GM21526 (cell line): ENCODE measurements at regions not wholly inside any gene's neighbourhood (a gene's known extent, or its start where the extent isn't known, plus 50 kb on each side); places are given as distances from the start of the nearest gene placed in this dataset.
"Not testable (repeated sequence)": the region's sequence is repeated elsewhere in the genome, so short reads cannot be mapped to it uniquely, and the experiment has no call there.

Source experiments
- ATAC-seq: cut with Tn5 transposase; IDR thresholded peaks from one replicate; pipeline ENCODE4 v1.9.1; 2021; ENCODE audit warnings: moderate library complexity; ENCODE audit not compliant: unreplicated experiment, low FRiP score

DNA sequence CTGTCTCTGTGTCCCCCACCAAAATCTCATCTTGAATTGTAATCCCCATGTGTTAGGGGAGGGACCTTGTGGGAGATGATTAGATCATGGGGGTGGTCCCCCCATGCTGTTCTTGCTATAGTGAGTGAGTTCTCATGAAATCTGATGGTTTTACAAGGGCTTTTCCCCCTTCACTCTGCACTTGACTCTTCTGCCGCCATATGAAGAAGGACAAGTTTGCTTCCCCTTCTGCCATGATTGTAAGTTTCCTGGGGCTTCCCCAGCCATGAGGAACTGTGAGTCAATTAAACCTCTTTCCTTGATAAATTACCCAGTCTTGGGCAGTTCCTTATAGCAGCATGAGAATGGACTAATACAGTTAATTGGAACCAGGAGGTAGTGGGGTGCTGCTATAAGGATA, 137.1 kb upstream of the RAB4A start:
- ATAC-seq, result no peak

- ATAC-seq, result not testable (repeated sequence)
Observed at GRCh38 chr1:229134381-229135217, 136.3 kb upstream of the RAB4A start.

- no peak for ATAC-seq
Observed at GRCh38 chr1:229135773-229136172, 135.1 kb upstream of the RAB4A start.

GRCh38 chr1:229136822-229137221, 134.1 kb upstream of the RAB4A start:
- no peak for ATAC-seq

DNA sequence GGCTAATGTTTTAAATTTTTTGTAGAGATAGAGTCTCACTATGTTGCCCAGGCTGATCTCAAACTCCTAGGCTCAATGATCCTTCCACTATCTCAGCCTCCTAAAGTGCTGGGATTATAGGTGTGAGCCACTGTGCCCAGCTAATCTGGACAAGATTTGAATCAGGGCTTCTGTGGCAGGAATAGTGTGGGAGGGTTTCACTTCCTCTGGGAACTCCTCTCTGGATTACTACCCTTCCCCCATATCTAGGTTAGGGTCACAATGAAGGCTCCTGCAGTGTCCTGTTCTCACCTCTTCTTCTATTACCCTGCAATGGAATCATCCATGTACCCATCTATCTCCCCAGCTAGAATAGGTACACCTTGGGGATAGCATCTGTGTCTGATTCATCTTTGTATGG, 133.6 kb upstream of the RAB4A start:
- no peak for ATAC-seq

- ATAC-seq, result no peak
Observed at GRCh38 chr1:229138058-229138457, 132.9 kb upstream of the RAB4A start.

DNA sequence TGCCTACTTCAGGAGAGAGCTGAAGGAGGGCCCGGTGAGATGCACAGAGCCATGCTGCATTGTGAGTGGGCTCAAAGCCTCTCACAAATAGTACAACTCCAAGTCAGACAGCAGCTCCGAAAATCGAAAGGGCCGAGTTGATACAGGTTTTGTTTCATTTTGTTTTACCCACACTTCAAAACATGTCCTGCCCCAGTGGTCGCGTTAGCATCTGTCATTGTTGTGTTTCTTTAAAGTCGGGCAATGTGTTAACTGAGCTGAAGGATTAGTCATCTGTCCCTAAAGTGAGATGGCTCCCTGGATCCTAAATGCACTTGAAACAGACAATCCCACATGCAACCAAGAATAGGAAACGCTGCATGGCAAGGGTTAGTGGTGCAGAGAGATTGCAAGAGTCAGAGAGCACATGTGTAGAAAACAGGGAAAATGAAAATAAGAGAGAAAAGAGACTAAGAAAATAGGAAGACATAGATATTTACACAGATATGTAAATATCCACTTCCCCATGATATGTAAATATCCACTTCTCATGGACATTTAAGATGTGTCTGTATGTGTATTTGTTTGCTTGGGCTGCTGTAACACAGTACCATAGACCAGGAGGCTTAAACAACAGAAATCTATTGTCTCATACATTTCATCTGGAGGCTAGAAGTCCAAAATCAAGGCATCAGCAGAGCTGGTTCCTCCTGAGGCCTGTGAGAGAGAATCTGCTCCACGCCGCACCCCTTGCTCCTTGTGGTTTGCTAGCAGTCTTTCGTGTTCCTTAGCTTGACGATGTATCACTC, 131.4 kb upstream of the RAB4A start:
- peak; percentile 78 for ATAC-seq

DNA sequence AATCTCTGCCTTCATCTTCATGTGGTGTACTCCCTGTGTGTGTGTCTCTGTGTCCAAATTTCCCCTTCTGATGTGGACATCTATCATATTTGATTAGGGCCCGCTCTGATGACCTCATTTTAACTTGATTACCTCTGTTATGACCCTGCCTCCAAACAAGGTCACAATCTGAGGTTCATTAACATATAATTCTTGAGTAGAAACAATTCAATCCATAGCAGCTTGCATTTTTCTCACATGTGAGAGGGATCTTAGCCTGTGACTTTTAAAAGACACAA, 130.9 kb upstream of the RAB4A start:
- ATAC-seq, result no peak

DNA sequence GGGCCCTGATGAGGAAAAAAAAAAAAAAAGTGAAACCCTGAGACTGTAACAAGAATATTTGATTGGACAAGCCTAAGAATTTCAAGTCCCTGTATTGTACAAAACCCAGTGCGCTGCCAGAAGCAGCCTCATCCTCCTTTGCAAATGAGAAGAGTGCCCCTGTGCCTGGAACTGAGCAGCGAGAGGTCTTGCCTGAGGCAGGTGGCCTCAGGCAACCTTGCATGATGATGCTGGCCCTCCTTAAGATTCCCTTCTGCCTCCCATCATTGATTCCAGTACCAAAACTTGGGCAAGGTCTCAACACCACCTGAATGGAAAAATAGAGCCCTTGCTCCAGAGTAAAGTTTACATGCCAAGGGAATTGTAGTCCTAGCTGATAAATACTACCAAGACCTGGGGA, 129.6 kb upstream of the RAB4A start:
- ATAC-seq, result no peak

DNA sequence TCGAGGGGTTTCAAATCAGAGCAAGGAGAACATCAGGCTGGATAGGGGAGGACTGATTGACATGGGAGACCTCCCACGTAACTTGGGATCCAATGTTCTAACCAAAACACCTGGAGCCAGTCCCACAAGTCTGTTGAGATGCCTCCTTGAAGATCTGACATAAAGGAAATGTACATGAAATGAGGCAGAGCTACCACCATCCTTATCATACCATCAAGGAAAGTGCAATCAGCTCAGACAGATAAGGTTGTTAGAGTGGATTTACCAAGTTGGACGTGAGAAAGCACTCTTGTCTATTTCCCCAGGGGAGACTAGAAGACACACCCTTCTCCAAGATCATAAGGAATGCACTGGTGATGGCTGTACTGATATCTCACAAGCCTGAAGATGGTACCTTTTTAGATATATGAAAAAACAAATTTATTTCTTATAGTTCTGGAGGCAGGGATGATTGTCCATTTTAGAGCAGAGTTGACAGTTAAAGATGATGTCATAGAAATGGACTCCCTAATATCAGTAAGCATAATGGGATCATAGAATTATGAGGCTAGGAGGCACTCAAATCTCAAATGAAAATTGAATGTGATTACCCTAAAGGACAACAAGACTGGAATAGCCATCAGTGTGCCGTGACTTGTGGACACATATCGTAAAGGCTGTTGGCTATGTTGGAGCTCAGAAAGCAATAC, 129.1 kb upstream of the RAB4A start:
- ATAC-seq, result no peak

DNA sequence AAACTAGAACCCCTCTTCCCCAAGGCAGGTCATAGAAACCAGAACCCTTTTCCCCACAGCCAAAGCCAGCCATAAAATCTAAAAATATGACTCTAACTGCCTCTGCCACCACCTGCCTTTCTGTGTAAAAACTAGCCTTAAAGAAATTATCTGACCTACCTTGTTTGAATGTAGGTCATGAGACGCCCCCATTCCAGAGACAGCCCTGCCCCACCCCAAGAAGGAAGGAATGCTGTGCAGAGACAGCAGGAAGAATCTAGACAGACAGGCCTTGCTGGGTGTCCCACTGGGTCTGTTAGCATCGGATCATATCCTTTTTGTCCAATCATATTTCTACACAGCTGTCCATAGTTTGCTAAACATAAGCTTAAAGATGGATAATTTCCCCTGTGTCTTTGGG, 128.4 kb upstream of the RAB4A start:
- no peak for ATAC-seq

GRCh38 chr1:229146647-229147046, 124.3 kb upstream of the RAB4A start:
- no peak for ATAC-seq

- no peak for ATAC-seq
Observed at GRCh38 chr1:229147072-229147471, 123.8 kb upstream of the RAB4A start.

GRCh38 chr1:229148041-229148671, 122.8 kb upstream of the RAB4A start:
- ATAC-seq, result no peak

- no peak for ATAC-seq
Observed at GRCh38 chr1:229148743-229149142, 122.2 kb upstream of the RAB4A start.

DNA sequence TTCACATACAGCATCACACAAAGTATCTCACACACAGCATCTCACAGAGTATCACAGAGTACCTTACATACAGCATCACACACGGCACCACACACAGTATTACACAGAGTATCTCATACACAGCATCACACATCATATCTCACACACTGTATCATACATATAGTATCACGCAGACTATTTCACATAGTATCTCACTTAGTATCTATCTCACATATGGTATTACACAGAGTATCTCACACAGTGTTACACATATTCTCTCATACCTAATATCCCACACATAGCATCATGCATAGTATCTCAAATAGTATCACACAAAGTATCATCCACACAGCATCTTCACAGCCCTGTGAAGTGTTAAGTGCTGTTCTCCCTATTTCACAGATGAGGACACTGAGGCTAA, 121.5 kb upstream of the RAB4A start:
- ATAC-seq, result no peak

- ATAC-seq, result no peak
Observed at GRCh38 chr1:229150518-229150917, 120.4 kb upstream of the RAB4A start.

GRCh38 chr1:229151412-229151811, 119.5 kb upstream of the RAB4A start:
- ATAC-seq, result not testable (repeated sequence)

DNA sequence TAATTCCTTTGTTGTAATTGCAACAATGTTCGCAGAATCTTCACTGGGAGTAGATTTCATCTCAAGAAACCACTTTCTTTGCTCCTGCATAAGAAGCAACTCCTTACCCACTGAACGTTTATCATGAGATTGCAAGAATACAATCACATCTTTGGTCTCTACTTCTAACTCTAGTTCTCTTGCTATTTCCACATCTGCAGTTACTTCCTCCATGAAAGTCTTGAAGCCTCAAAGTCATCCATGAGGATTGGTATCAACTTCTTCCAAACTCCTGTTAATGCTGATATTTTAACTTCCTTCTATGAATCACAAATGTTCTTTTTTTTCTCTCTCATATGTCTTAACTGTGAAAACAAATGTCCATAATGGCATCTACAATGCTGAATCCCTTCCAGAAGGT, 118.6 kb upstream of the RAB4A start:
- no peak for ATAC-seq

DNA sequence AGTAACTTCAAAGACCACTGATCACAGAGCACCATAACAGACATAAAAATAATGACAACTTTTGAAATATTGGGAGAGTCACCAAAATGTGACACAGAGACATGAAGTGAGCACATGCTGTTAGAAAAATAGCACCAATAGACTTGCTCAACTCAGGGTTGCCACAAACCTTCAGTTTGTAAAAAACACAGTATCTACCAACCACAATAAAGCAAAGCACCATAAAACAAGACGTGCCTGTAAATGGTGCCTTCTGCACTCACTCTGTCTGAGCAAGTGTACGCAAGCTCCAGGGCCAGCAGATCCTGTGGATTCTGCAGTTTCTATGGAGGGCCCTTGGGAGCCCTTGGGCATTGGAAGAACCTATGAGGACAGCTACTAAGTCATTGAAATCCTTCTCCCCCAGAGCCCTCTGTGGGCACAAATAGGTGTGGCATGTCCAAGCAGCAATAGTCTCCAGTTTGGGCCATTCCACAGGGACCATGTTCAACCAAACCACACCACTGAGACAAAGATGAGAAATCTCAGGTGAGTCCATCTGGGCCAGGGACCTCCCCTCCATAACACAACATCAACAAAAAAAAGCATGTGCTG, 116.9 kb upstream of the RAB4A start:
- ATAC-seq, result no peak

DNA sequence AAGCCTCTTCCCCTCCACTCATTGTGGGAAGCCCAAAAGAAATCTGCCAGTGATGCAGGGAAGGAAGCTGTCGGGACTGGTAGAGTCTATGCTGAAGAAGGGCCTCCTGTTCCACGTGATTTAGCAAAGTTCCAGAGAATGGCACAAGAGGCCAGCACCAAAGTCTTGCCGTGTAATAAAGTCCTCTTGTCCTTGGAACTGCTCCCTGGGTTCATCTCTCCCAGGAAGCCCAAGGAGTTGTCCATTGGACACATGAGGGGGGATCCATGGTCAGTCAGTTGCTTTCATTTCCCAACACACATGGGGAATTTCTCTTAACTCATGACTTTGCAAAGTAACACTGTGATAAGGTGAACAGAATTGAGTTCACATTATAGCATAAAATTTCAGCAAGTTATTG, 116.1 kb upstream of the RAB4A start:
- no peak for ATAC-seq
